ENCODE measurements at regions not wholly inside any gene's neighbourhood (a gene's known extent, or its start where the extent isn't known, plus 50 kb on each side); places are given as distances from the start of the nearest gene placed in this dataset.

GRCh38 chr3:42036483-42036823 lies 54.7 kb upstream of the TRAK1 start (continued):
- TF ChIP-seq ZBTB17 (tag by site-specific recombination; IDR thresholded peaks at IDR 0.05): peak; percentile 63
- TF ChIP-seq HOXC10 (CRISPR knock-in tag; IDR thresholded peaks at IDR 0.05): no peak
- no peak for TF ChIP-seq ZNF473 (tag by site-specific recombination; IDR thresholded peaks at IDR 0.05)
- TF ChIP-seq BCL6B (tag by site-specific recombination; IDR thresholded peaks at IDR 0.05): no peak
- no peak for TF ChIP-seq ZNF639 (tag by site-specific recombination; IDR thresholded peaks at IDR 0.05)

GRCh38 chr3:42035816-42036482 lies 55.2 kb upstream of the TRAK1 start:
- Histone ChIP-seq H3K4me1 (ENCODE audit: control insufficient read depth, insufficient read depth, low read length) (peaks cover 3% of the 10 kb centered on the region; the same call in 1 of the 2 replicates), H3K36me3 (ENCODE audit: control insufficient read depth in 2 of 2, insufficient read depth in 1 of 2, low read length in 2 of 2) (peaks cover 0 to 12% of the 10 kb centered on the region in 2 experiments; a peak in 1 of 3 replicates), H3K4me3 (ENCODE audit: low read depth, low read length) (no peak overlapping the region), H3K9me3 (ENCODE audit: control insufficient read depth, insufficient read depth, low read depth, low read length) (no peaks in the 10 kb centered on the region), H3K27ac (ENCODE audit: extremely low read depth, low read depth, low read length) (no peak overlapping the region)
- ChIA-PET CTCF (interaction anchor here (0.7 to 2.0 kb wide), 2 partner anchors 64 to 138 kb away, joined by 3 to 6 read pairs; no protein-coding TSS in a partner anchor), POLR2A (no interaction called here)
- peak; percentile 50; the same call in 1 of the 2 replicates for TF ChIP-seq ZNF664 (tag by site-specific recombination; IDR thresholded peaks at IDR 0.05)
- no peak for TF ChIP-seq EGR2 (tag by site-specific recombination; IDR thresholded peaks at IDR 0.05; ENCODE audit: low read depth)

- H3K9me3 ChIP-seq (ENCODE audit: control insufficient read depth, insufficient read depth, low read depth, low read length): no peaks in the 10 kb centered on the region
- H3K27ac ChIP-seq (ENCODE audit: extremely low read depth, low read depth, low read length): no peak overlapping the region
- H3K36me3 ChIP-seq (ENCODE audit: control insufficient read depth in 2 of 2, insufficient read depth in 1 of 2, low read length in 2 of 2): peaks cover 0 to 12% of the 10 kb centered on the region in 2 experiments; a peak in 1 of 3 replicates
- H3K4me1 ChIP-seq (ENCODE audit: control insufficient read depth, insufficient read depth, low read length): peaks cover 3% of the 10 kb centered on the region; the same call in 1 of the 2 replicates
- ChIA-PET POLR2A (no interaction called here), CTCF (interaction anchor here (0.7 to 2.0 kb wide), 2 partner anchors 39 to 65 kb away, joined by 3 to 6 read pairs; no protein-coding TSS in a partner anchor)
- no peak for TF ChIP-seq KLF17 (tag by site-specific recombination; IDR thresholded peaks at IDR 0.05)
- TF ChIP-seq ZSCAN4 (tag by site-specific recombination; IDR thresholded peaks at IDR 0.05): no peak
- no peak for TF ChIP-seq ZNF16 (tag by site-specific recombination; IDR thresholded peaks at IDR 0.05; ENCODE audit: low read depth)
- no peak for TF ChIP-seq ZNF623 (tag by site-specific recombination; IDR thresholded peaks at IDR 0.05)
- no peak for TF ChIP-seq ZNF544 (tag by site-specific recombination; IDR thresholded peaks at IDR 0.05)
- no peak for TF ChIP-seq ZNF792 (tag by site-specific recombination; IDR thresholded peaks at IDR 0.05)
- no peak for TF ChIP-seq ZNF555 (tag by site-specific recombination; conservative IDR thresholded peaks at IDR 0.05)
- TF ChIP-seq GLI4 (tag by site-specific recombination; IDR thresholded peaks at IDR 0.05): no peak
- no peak for TF ChIP-seq ZNF175 (tag by site-specific recombination; IDR thresholded peaks at IDR 0.05)
- no peak for TF ChIP-seq IKZF3 (tag by site-specific recombination; IDR thresholded peaks at IDR 0.05)
- TF ChIP-seq OVOL3 (tag by site-specific recombination; IDR thresholded peaks at IDR 0.05): no peak
- no peak for TF ChIP-seq ZNF341 (tag by site-specific recombination; IDR thresholded peaks at IDR 0.05; ENCODE audit: low read depth)
- no peak for TF ChIP-seq MZF1 (tag by site-specific recombination; IDR thresholded peaks at IDR 0.05; ENCODE audit: borderline replicate concordance)
- no peak overlapping the region for H3K4me3 ChIP-seq (ENCODE audit: low read depth, low read length)
Observed at GRCh38 chr3:42035007-42035406, 56.1 kb upstream of the TRAK1 start.

All from HEK293 (cell line).